Stimulated activated CD4-positive, alpha-beta T cell treated with anti-CD3 and anti-CD28 coated beads, Interleukin-12 subunit alpha, Interleukin-12 subunit beta, amount 100 ng/mL, for 48 hours (primary cell): ENCODE measurements at regions not wholly inside any gene's neighbourhood (a gene's known extent, or its start where the extent isn't known, plus 50 kb on each side); places are given as distances from the start of the nearest gene placed in this dataset.

Source experiments
- DNase-seq, 3 donors: peaks; one replicate each; pipeline ENCODE4 v3.0.0-alpha.2; 2020; ENCODE audit warnings: low read depth in 2 of 3, low spot score in 1 of 3

GRCh38 chr5:18872978-18873377 is 1115.0 kb downstream of the CDH18 start:
- DNase-seq: no peak

- no peak for DNase-seq
Measured at GRCh38 chr5:18876565-18876964, 1111.4 kb downstream of the CDH18 start.

- no peak for DNase-seq
Measured at GRCh38 chr5:18881615-18882014, 1106.4 kb downstream of the CDH18 start.

GRCh38 chr5:18882154-18882553 is 1105.8 kb downstream of the CDH18 start:
- DNase-seq: no peak

GRCh38 chr5:18888821-18889220 is 1099.2 kb downstream of the CDH18 start:
- DNase-seq: no peak

GRCh38 chr5:18900644-18901043 is 1087.4 kb downstream of the CDH18 start:
- DNase-seq: no peak

- no peak for DNase-seq
Measured at GRCh38 chr5:18920966-18921365, 1067.0 kb downstream of the CDH18 start.

GRCh38 chr5:18932081-18932480 is 1055.9 kb downstream of the CDH18 start:
- no peak for DNase-seq

GRCh38 chr5:18944771-18945170 is 1043.2 kb downstream of the CDH18 start:
- DNase-seq: no peak

- no peak for DNase-seq
Measured at GRCh38 chr5:18954239-18954638, 1033.8 kb downstream of the CDH18 start.

GRCh38 chr5:18959535-18959934 is 1028.5 kb downstream of the CDH18 start:
- DNase-seq: no peak

- DNase-seq: no peak
Measured at GRCh38 chr5:18961234-18961633, 1026.8 kb downstream of the CDH18 start.

- no peak for DNase-seq
Measured at GRCh38 chr5:18965893-18966292, 1022.1 kb downstream of the CDH18 start.

GRCh38 chr5:18967637-18968036 is 1020.4 kb downstream of the CDH18 start:
- DNase-seq: no peak

- no peak for DNase-seq
Measured at GRCh38 chr5:18968966-18969365, 1019.0 kb downstream of the CDH18 start.

GRCh38 chr5:18970000-18970399 is 1018.0 kb downstream of the CDH18 start:
- no peak for DNase-seq

- no peak for DNase-seq
Measured at GRCh38 chr5:18972177-18972576, 1015.8 kb downstream of the CDH18 start.

GRCh38 chr5:18975624-18976023 is 1012.4 kb downstream of the CDH18 start:
- DNase-seq: no peak

- no peak for DNase-seq
Measured at GRCh38 chr5:18977880-18978279, 1010.1 kb downstream of the CDH18 start.

- no peak for DNase-seq
Measured at GRCh38 chr5:18984559-18985080, 1003.4 kb downstream of the CDH18 start.

- DNase-seq: no peak
Measured at GRCh38 chr5:18985171-18985758, 1002.7 kb downstream of the CDH18 start.

GRCh38 chr5:18987101-18987500 is 1000.9 kb downstream of the CDH18 start:
- no peak for DNase-seq

GRCh38 chr5:18990852-18991251 is 997.1 kb downstream of the CDH18 start:
- no peak for DNase-seq
